Erythroblast (primary cell): ENCODE measurements at regions not wholly inside any gene's neighbourhood (a gene's known extent, or its start where the extent isn't known, plus 50 kb on each side); places are given as distances from the start of the nearest gene placed in this dataset.

ENCODE experiments used
- GATA1 ChIP-seq: IDR thresholded peaks from 2 replicates; pipeline ENCODE4 v1.6.1; 2011; ENCODE audit warnings: low read depth, mild to moderate bottlenecking, control low read depth, low read length, moderate library complexity
- POLR2A ChIP-seq: IDR thresholded peaks from 2 replicates; pipeline ENCODE4 v1.6.1; 2011; ENCODE audit warnings: mild to moderate bottlenecking, low read length

DNA sequence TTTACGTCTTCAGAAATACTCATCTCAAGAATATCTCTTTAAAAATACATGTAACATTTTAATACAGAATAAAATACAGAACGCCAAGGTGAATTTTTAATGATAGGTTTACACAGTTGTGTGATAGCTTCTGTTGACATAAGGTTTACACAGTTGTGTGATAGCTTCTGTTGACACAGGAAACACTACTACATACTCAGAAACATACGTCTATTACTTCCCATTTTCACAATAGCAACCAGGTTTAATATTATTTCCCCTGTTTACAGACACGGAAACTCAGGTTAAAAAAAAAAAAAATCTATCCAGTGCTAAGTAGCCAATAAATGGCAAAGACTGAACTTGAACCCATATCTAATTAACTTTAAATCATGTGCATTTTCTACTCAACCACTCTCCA is 571.2 kb downstream of the LIG4 start:
- TF ChIP-seq POLR2A, result no peak
- no peak for TF ChIP-seq GATA1
